GM13977 (cell line): ENCODE measurements at regions not wholly inside any gene's neighbourhood (a gene's known extent, or its start where the extent isn't known, plus 50 kb on each side); places are given as distances from the start of the nearest gene placed in this dataset.

ENCODE experiments used
- DNase-seq: peaks from one replicate; pipeline ENCODE4 v3.0.0; 2012; ENCODE audit warnings: low spot score
- CTCF ChIP-seq: IDR thresholded peaks from 2 replicates; pipeline ENCODE4 v1.5.1; 2012; ENCODE audit warnings: mild to moderate bottlenecking, control low read depth; ENCODE audit not compliant: insufficient read depth; ENCODE audit errors: extremely low read depth, missing control alignments
- in situ Hi-C: fragments of 300-500 bp; cut with MboI; formaldehyde crosslinking; loops from one replicate; pipeline ENCODE4 v1.12.0; 2022; ENCODE audit warnings: low sequenced_read_pairs, low pct_unique_long_range_greater_than_20kb, mixed read lengths, inconsistent platforms; ENCODE audit not compliant: unreplicated experiment

GRCh38 chr1:188958461-188959115, 1519.1 kb downstream of the BRINP3 start:
- no peak for TF ChIP-seq CTCF
- DNase-seq = no peak
- in situ Hi-C loops = no loop called here

GRCh38 chr1:188986745-188987417, 1490.8 kb downstream of the BRINP3 start:
- in situ Hi-C loops = no loop called here
- no peak for TF ChIP-seq CTCF
- no peak for DNase-seq

GRCh38 chr1:188988589-188988988, 1489.1 kb downstream of the BRINP3 start:
- TF ChIP-seq CTCF = no peak
- in situ Hi-C loops = no loop called here
- DNase-seq = no peak

GRCh38 chr1:188991221-188991930, 1486.3 kb downstream of the BRINP3 start:
- in situ Hi-C loops = no loop called here
- DNase-seq = no peak
- no peak for TF ChIP-seq CTCF

- no peak for TF ChIP-seq CTCF
- in situ Hi-C loops = no loop called here
- no peak for DNase-seq
These were observed 1469.8 kb downstream of the BRINP3 start for GRCh38 chr1:189007824-189008223.

GRCh38 chr1:189021577-189021976, 1456.1 kb downstream of the BRINP3 start:
- DNase-seq = no peak
- TF ChIP-seq CTCF = no peak
- in situ Hi-C loops = no loop called here
